Hippocampal formation (tissue), 2 donors: ENCODE measurements at regions not wholly inside any gene's neighbourhood (a gene's known extent, or its start where the extent isn't known, plus 50 kb on each side); places are given as distances from the start of the nearest gene placed in this dataset.
A peak's percentile ranks its signal among the peaks of the same experiment; 100 is the strongest.

Source experiments
- DNase-seq, 2 donors: peaks; one replicate each; lab custom pipeline; 2025; lab: John Stamatoyannopoulos, UW

DNA sequence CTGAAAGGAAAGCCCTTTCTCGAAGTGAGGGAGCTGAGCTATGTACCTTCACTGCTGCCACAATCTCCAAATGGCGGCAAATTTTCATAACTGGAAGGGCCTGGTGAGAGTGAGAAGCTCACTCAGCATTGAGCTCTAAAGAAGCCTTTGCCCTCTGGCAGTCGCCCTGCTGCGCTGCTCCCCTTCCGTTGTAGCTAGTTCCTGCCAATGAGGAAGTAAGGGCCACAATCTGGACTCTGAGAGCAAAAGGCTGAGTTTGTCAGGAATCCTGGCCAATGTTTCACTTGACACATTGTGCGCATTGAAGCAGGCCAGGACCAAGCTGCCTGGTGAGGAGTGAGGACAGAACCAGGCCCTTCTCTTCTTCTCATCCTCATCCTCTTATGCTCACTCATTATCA, 579.5 kb downstream of the PDCD6IP start:
- DNase-seq = no peak

- DNase-seq = no peak
Measured at GRCh38 chr3:34381243-34381642, 582.8 kb downstream of the PDCD6IP start.

GRCh38 chr3:34382859-34383258, 584.4 kb downstream of the PDCD6IP start:
- DNase-seq = no peak

DNA sequence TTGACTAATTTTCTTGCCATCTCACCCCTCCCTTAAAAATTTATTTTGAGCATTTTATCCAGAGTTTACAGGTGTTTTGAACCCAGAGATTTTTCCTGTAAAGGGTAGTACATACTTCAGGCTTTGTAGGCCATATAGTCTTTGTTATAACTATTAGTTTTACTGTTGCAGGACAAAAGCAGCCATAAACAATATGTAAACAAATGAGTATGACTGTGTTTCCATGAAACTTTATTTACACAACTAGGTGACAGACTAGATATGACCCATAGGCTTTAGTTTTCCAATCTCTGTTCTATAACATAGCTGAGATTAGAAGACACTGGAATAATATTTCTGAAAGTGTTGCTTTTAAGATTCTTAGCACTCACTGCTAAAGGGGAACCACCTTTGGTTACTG, 587.9 kb downstream of the PDCD6IP start:
- no peak for DNase-seq

- peak; percentile 2 to 61 for DNase-seq
Measured at GRCh38 chr3:34387826-34388564, 589.6 kb downstream of the PDCD6IP start.

- DNase-seq = peak in 1 of 2 donors; percentile 25
Measured at GRCh38 chr3:34388830-34389229, 590.4 kb downstream of the PDCD6IP start.

DNA sequence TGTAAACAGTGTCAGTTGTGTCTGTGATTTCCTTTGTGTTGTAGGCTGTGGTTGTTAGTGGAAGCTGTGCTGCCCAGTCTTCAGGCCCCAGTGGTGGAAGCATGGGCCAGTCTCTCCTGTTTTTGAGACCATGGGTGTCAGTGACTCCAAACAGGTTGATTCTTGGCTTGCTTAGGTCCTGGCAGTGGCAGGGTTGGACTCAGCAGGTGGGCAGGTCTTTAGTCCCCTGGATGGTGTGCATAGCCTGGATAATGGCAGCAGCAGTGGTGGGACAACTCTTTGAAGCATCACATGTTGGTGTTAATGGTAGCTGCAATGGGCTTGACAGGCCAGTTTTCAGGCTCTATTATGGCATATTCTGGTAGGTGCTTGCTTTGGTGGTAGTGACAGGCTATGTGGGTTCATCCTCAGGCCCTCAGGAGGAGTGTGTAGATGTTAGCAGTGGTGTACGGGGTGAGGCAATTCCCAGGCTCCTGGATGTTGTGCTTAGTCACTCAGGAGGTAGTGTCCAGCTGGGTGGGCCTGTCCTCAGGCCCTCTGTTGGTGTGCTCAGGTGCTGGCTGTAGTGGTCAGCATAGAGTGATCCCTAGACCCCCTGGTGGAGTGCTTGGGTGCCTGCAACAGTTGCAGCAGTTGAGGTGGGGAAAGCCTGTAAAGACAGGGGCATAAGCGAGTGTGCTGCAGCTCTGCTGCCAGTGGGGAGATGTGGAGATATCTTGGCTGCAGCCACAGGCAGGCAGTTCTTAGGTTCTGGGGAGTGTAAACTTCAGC, 596.7 kb downstream of the PDCD6IP start:
- no peak for DNase-seq

DNA sequence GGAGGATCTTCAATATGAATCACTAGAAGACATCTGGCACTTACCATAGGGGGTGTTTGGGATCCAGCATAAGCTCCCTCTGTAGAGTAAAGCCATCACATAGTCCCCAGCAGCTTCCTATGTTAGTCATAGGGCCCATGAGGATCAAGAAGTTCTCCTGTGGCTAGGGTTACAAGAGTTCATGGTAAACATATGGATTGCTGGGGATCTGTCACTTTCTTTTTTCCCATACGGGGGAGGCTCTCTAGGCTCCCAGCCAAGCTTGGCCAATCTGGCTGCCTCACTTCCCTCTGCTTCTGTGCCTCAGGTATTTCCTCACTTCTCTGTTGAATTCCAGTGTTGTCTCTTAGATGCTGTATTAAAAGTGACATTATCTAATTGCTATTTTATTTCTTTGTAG, 597.9 kb downstream of the PDCD6IP start:
- DNase-seq = no peak

DNA sequence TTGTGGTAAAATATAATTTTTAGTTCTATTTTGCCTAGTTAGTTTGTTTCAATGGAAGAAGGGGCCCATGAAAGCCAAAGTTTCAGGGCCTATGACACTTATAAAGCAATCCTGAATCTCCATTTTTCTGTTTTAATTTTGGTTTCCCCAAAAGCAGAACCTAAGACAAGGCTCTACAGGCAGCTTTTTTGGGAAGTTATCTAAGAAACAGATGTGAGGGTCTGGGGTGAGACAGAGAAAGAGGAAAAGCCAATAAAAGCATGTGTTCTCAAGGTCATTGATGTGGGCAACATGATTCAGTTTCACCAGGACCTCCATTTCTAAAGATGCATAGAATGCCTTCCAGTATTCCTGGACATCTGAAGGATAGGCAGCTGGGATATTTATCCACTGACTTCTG, 598.5 kb downstream of the PDCD6IP start:
- no peak for DNase-seq

DNA sequence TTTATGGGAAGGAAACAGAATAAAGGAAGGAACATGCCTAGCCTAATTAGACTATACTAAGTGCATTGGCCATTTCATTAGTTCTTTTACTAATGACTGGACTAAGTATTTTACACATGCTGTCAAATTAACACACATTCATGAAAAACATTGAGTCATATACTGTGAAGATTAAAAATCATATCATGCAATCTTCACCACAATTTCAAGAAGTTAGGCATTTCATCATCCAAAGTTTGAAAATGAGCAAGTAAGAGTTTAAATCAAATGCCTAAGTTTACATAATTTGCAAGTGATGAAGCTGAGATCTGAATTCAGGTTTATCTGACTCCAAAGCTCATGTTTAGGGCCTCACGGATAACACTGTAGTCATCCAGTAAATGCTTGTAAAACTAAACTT, 601.0 kb downstream of the PDCD6IP start:
- no peak for DNase-seq

DNA sequence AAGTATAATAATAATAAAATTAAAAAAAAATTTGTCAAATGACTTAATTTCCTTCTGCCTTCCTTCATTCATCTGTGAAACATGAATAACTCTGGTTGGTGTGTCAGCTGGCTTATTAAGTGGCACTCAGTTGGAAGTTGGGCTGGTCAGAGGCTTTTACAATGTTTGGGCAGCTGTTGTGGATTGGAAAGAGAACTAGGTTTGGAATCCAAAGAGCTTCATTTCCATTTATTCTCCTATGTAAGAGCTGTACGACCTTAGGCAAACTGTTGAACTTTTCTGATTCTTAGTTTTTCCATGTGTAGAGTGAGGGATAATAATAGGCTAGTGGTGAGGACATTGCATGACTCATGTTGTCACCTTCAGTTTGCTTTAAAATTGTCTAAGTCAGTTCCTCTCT, 606.7 kb downstream of the PDCD6IP start:
- DNase-seq = no peak

- DNase-seq = no peak
Measured at GRCh38 chr3:34407281-34407680, 608.9 kb downstream of the PDCD6IP start.

DNA sequence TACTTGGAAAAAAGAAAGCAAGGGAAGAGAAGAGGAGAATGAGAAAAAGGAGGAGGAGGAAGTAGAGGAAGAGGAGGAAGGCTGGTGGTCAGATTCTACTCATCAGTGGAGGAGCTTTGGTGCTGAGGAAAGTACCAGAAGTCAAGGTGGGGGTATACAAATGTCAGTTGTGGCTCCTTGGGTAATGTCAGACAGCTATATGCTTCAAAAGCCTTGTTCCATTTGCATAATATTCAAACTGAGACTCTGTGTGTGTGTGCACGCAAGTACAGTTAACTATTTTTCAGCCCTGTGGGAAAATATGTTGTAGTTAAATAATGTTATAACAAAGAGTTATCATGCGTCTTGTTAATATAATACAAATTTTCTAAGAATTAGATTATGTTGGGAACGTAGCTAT, 609.7 kb downstream of the PDCD6IP start:
- DNase-seq = no peak

DNA sequence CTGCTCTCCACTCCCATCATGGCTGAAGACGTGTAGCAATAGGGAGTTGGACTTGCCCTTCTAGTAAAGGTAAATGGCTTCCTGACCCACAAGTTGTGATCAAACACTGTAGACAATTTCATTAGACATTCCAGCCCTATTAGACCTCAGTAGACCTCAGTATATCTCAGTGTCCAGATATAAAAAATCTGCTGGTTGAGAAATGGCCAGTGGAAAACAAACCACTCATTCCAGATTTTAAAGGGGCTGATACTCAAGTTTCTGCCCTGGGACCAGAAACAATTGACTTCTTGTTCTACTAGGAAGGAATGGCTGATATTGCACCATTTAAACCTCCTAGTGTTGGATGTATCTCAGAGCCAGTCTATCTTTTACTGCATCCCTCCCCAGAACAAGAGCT, 613.2 kb downstream of the PDCD6IP start:
- DNase-seq = no peak

DNA sequence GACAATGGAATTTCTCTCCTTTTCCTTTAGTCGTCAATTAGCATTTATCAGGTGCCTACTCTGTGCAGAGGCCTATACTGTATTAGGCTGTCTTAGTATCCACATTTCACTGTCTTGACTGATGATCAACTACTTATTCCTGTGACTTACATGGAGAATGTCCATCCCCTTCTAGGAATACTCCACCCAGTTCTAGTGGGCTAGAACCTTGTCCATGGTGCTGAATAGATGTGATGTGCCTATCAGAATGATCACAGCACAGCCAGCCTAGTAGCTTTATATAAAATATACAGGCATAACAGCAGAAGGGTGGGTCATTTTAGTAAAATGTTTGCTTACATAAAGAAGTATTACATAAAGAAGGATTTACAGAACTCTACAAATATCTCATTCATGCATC, 621.4 kb downstream of the PDCD6IP start:
- no peak for DNase-seq

DNA sequence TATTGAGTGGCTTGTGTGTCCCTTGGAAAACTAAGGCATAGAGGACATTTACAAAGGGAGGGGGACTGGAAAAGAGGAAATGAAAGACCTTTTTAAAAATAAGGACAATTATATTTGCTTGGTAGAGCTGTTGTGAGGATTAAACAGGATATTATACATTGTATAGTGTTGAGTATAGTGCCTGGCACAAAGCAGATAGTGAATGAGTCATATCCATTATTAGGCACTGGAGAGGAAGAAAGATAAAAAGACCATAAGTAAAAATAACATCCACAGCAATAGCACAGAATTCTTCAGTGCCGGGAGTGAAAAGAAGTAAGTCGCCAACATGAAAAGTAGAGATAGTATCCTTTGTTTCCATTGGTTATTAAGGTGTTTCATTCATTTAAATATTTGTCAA, 623.3 kb downstream of the PDCD6IP start:
- no peak for DNase-seq

DNA sequence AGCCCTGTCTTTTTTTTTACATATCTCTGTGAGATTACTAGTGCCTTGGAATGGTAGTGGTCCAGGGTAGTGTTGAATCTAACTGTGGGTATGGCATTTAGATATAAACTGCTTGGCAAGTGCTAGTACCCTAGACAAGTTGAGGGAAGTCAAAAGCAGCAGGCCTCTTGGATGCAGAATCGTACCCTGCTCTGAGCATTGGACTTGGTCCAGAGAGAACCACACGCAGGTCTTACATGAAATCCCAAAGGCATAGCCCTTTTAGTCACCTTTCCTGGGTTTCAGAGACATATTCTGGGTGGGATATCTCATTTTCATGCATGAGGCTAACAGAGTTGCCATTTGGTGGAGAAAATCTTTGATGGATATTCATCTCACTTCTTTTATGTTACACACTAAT, 641.4 kb downstream of the PDCD6IP start:
- DNase-seq = no peak

GRCh38 chr3:34444137-34444536, 645.7 kb downstream of the PDCD6IP start:
- DNase-seq = no peak

DNA sequence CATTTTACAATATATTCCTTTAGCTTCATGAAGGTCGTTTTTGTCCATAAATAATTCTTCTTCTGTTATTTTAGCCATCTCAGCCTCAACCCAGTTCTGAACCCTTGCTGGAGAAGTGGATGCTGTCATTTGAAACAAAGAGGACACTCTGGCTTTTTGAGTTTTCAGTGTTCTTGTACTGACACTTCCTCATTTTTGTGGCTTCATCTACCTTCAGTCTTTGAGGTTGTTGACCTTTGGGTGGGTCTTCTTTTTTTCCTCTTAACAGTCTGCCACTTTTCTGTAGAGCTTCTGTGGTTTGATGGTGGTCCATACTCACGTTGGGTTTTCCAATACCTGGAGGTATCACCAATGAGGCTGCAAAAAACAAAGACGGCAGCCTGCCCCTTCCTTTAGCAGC, 650.9 kb downstream of the PDCD6IP start:
- no peak for DNase-seq

- no peak for DNase-seq
Measured at GRCh38 chr3:34463414-34463813, 665.0 kb downstream of the PDCD6IP start.

DNA sequence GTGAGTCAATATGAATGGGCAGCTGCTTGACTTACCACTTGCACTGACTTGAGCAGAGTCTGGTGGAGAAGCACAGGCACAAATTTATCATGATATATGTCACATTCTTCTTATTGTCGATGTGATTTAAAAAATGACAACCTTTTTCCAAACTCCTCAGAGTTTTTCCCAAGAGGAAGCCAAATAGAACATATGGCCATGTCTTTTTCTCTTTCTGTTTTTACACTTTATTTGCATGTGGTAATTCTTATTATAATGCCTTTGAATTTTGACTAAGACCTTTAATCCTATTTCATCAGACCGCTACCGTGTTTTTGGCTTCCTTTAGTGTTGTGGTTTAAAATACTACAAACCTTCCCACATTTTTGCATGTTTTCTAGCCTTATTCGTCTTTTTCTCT, 666.2 kb downstream of the PDCD6IP start:
- DNase-seq = no peak

GRCh38 chr3:34475851-34476250, 677.4 kb downstream of the PDCD6IP start:
- DNase-seq = no peak

DNA sequence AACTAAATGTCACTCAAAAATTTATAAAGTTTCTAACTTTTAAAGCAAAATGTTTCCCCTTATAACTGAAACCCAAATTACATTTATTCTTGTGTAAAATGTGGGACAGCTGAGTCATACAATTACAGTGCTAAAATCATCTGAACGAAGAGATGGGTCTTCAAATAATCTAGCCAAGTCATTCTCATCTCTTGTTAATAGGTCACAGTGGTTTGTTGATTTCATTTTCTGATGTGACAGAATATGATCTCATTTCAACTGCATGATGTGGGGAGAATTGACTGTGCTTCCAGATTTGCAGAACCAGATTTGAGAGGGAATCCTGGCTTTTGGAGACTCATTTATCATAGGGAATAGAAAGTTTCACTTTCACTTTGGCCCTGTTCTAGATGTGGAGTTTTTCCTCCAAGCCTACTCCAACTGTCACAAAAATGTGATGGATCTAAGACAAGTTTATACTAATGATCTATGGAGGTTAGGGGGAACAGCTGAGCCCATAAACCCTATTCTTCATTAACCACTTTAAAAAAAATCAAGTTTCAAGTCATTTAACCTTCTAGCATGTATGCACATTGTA, 685.0 kb downstream of the PDCD6IP start:
- DNase-seq = no peak
